H54 (cell line): ENCODE measurements at regions not wholly inside any gene's neighbourhood (a gene's known extent, or its start where the extent isn't known, plus 50 kb on each side); places are given as distances from the start of the nearest gene placed in this dataset.

Experiments used
- DNase-seq: peaks from one replicate; pipeline ENCODE4 v3.0.0; 2011; ENCODE audit warnings: low spot score, mixed read lengths; ENCODE audit not compliant: insufficient read length
- FAIRE-seq: peaks from 3 replicates; lab custom pipeline; 2011; peaks lifted over from hg19 to GRCh38; lab: Jason Lieb, UNC
- POLR2A ChIP-seq: IDR thresholded peaks from 2 replicates; pipeline ENCODE4 v1.6.1; 2011; ENCODE audit warnings: low read depth, mild to moderate bottlenecking, low read length

DNA sequence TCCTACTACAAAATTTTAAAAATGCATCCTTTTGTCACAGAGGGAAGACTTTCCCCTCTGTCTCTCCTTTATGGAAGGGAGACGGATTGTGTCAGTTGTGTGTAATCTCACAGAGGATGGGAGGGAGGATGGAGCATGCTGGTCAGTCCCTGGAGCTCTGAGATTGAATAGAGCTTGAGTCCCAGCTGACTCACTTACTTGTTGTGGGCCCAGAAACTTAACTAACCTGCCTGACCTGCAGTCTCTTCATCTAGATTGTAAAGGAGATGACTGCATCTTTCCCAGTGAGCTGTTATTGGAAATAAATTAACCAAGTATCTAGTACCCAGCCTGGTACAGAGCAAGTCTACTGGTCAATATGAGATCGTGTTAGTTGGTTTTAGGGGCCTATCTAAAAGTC lies 77.9 kb upstream of the ADO start:
- DNase-seq, result no peak
- TF ChIP-seq POLR2A, result no peak
- no peak for FAIRE-seq

DNA sequence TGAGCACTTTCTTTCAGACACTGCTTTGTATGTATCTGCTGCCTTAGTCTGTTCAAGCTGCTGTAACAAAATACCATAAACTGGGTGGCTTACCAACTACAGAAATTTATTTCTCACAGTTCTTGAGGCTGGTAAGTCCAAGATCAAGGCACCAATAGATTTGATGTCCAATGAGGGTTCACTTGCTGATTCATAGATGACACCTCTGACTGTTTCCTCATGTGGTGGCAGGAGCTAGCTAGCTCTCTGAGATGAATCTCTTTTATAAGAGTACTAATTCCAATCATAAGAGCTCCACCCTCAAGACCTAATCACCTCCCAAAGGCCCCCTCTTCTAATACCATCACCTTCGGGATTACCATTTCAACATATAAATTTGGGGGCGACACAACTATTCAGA lies 76.6 kb upstream of the ADO start:
- TF ChIP-seq POLR2A, result no peak
- DNase-seq (no peak), FAIRE-seq (no peak)

DNA sequence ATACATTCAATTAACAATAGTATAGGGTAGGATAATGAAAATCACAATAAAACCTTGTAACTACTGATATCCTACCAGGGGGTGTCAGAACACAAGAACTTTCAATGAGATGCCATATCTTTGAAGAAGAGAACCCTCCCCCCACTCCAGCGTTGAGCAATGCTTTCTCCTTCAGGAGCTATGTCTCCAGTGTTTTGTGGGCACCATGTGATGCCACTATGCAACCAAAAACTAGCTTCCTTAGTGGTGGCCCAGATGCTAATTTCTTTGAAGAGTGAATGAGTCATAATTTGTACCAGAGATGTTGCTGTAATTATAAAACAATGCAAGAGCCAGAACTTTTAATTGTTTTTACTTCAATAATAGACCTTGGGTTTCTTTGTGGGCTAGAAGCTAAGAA lies 76.0 kb upstream of the ADO start:
- DNase-seq, result no peak
- no peak for FAIRE-seq
- TF ChIP-seq POLR2A, result no peak

DNA sequence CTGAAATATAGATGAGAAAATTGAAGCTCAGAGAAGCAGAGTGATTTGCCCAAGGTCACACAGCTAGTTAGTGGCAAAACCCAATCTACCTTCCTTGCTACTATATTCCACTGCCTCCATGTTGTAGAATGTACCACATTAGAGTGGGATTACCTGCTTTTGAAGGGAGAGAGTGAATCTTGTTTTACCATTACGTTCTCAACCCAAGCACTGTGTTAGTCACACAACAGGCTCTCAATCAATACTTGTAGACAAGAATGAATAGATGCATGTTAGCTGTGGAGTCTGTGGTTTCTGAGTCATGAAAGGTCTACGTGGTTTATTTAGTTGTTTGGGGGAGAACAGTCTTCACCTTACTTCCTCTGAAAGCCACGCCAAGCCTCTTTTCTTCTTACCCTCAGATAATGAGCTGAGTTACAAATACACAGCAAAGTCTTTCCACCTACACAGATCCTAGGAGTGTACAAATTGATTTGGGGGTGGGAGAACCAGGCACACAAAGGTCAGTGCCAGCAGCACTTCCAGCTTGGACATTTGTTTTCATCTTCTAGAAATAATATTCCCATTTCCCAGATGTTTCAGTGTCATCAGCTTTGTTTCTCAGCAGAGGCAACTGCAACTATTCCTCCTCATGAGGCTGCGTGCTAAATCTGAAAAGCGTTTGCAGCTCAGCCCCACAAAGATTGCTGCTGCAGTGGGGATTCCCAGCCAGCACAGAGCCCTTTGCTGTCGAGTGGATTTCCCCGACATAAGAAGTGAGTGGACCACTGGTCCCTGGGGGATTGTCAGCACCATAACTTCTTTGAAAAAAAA lies 71.5 kb upstream of the ADO start:
- no peak for TF ChIP-seq POLR2A
- FAIRE-seq, result peak; percentile 97
- peak; percentile 50 for DNase-seq

- FAIRE-seq (no peak), DNase-seq (no peak)
- TF ChIP-seq POLR2A, result no peak
These were observed 70.7 kb upstream of the ADO start for GRCh38 chr10:62733654-62734293.

- DNase-seq (no peak), FAIRE-seq (no peak)
- TF ChIP-seq POLR2A, result no peak
These were observed 69.6 kb upstream of the ADO start for GRCh38 chr10:62734781-62735463.

- FAIRE-seq, result peak; percentile 33
- TF ChIP-seq POLR2A, result no peak
- peak; percentile 22 for DNase-seq
These were observed 68.9 kb upstream of the ADO start for GRCh38 chr10:62735464-62736167.

- FAIRE-seq (no peak), DNase-seq (no peak)
- no peak for TF ChIP-seq POLR2A
These were observed 68.4 kb upstream of the ADO start for GRCh38 chr10:62736168-62736546.

DNA sequence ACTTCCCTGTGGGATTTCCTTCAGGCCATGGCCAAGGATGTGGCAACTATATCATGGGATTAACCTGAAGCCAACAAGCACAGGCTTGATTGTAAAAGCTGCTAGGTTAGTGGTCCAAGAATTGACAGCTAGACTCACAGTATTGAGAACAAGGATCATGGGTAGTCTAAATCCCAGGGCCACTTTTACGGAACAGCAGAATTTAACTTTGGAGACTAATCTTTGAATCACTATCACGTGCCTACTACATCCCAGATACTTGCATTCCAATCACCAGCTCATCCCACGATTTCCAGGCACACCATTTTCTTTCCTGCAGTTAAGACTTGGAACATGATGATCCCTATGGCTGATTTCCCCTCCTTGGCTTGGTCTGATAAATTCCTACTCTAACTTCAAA lies 65.6 kb upstream of the ADO start:
- peak; percentile 42 for DNase-seq
- FAIRE-seq, result peak; percentile 93

GRCh38 chr10:62740885-62741745 lies 63.4 kb upstream of the ADO start:
- TF ChIP-seq POLR2A, result no peak
- FAIRE-seq, result no peak
- DNase-seq, result no peak

More for the DNA sequence above, 65.6 kb upstream of the ADO start:
- TF ChIP-seq POLR2A, result no peak

- no peak for TF ChIP-seq POLR2A
- DNase-seq (no peak), FAIRE-seq (no peak)
These were observed 62.5 kb upstream of the ADO start for GRCh38 chr10:62741996-62742395.

GRCh38 chr10:62742536-62743061 lies 61.9 kb upstream of the ADO start:
- FAIRE-seq, result no peak

DNA sequence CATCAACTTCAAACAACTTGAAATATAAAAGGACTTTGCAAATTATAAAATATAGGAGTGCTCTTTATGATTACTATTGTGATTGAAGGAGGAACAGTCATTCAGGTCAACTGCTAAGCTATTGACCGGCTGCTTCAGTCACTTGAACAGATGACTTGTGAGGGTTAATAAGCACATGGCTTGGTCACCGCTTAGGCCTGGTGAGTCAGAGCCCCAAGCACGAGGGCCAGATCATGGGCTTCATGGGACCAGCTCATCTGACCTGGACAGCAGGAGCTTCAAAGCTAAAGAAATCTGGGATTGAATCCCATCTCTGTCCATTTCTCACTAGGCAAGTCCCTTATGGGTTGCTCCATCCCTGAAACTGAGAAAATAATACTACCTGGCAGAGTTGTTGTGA lies 60.4 kb upstream of the ADO start:
- no peak for TF ChIP-seq POLR2A
- FAIRE-seq, result peak; percentile 70
- peak; percentile 38 for DNase-seq

More at GRCh38 chr10:62742536-62743061, 61.9 kb upstream of the ADO start:
- no peak for TF ChIP-seq POLR2A
- DNase-seq, result no peak
